HG03103 (cell line): ENCODE measurements at regions not wholly inside any gene's neighbourhood (a gene's known extent, or its start where the extent isn't known, plus 50 kb on each side); places are given as distances from the start of the nearest gene placed in this dataset.

Experiments used
- ATAC-seq: cut with Tn5 transposase; IDR thresholded peaks from one replicate; pipeline ENCODE4 v1.9.1; 2021; ENCODE audit warnings: low read depth; ENCODE audit not compliant: unreplicated experiment

DNA sequence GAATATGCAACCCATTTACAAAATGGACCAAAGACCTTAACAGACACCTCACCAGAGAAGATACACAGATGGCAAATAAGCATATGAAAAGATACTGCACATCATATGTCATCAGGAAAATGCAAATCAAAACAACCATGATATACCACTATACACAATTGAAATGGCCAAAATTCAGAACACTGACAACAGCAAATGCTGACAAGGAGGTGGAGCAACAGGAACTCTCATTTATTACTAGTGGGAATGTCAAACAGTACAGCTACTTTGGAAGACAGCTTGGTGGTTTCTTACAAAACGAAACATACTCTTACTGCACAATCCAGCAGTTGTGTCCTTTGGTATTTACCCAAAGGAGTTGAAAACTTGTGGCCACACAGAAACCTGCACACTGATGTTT lies 50.0 kb upstream of the PCGF5 start:
- ATAC-seq, result no peak
